Sciatic nerve (tissue), 2 donors: ENCODE measurements at regions not wholly inside any gene's neighbourhood (a gene's known extent, or its start where the extent isn't known, plus 50 kb on each side); places are given as distances from the start of the nearest gene placed in this dataset.

ENCODE experiments used
- ATAC-seq: fragments of 200-7000 bp; cut with Tn5 transposase; one replicate; pipeline ENCODE4 v1.9.1; 2020; ENCODE audit warnings: mild to moderate bottlenecking, moderate library complexity
- DNase-seq: peaks from one replicate; pipeline ENCODE4 v3.0.0-alpha.2; 2020; ENCODE audit warnings: low spot score
- intact Hi-C: fragments of 100-400 bp; cut with DNase I; formaldehyde crosslinking; loops from one replicate; pipeline ENCODE4 v1.14.2; 2022
- donor health status: DM: no; HTN: no; CAD: no.
- donor health status: DM: no; HTN: no; CAD: no.

DNA sequence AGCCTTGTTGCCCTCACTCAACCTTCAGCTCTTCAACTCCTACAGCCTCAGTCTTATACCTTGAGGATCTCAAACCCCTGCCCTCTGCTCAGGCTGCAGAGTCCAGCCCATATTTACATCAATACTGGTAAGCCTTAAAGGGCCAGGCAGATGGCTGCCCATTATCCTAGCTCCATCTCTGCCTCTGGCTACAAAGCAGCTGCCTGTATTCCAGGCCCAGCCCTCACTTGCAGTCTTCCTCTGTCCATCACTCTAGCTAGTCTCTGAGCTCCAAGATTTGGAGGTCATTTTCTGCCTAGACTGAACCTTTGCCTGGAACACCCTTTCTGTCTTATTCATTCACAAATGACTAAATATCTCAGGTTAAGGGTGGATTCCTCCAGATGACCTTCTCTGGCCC is 50.2 kb upstream of the GALNT10 start:
- DNase-seq (no peak), ATAC-seq (no peak)
- intact Hi-C loops, result no loop called here
